Neural cell (in vitro differentiated cells): ENCODE measurements at regions not wholly inside any gene's neighbourhood (a gene's known extent, or its start where the extent isn't known, plus 50 kb on each side); places are given as distances from the start of the nearest gene placed in this dataset.

Experiments used
- H2AFZ ChIP-seq: fragments of 200-600, 300-800 bp; sonication (generic), shearing (Covaris generic); 2 replicates; pipeline ENCODE4 v1.6.0; 2014; ENCODE audit warnings: low read depth, mild to moderate bottlenecking, antibody characterized with exemption, low read length, moderate library complexity
- H3F3A ChIP-seq: fragments of 200-600 bp; shearing (Covaris generic); 2 replicates; pipeline ENCODE4 v1.6.1; 2016; ENCODE audit warnings: mild to moderate bottlenecking, moderate library complexity, mixed read lengths, antibody characterized with exemption, low read length; ENCODE audit not compliant: insufficient read depth, poor library complexity, severe bottlenecking
- H3K27ac ChIP-seq: fragments of 200-600, 300-800 bp; sonication (generic), shearing (Covaris generic); 2 replicates; pipeline ENCODE4 v1.5.1; 2014; ENCODE audit warnings: mild to moderate bottlenecking, low read length, moderate library complexity
- H3K27me3 ChIP-seq: fragments of 300-800, 200-600 bp; sonication (generic), shearing (Covaris generic); 2 replicates; pipeline ENCODE4 v1.6.0; 2014; ENCODE audit warnings: mild to moderate bottlenecking, low read depth, low read length, moderate library complexity; ENCODE audit not compliant: insufficient read depth
- H3K36me3 ChIP-seq: fragments of 300-800, 200-600 bp; sonication (generic), shearing (Covaris generic); 2 replicates; pipeline ENCODE4 v1.5.1; 2014; ENCODE audit warnings: mild to moderate bottlenecking, antibody characterized with exemption, low read length, moderate library complexity; ENCODE audit not compliant: insufficient read depth
- H3K4me2 ChIP-seq: fragments of 300-800, 200-600 bp; sonication (generic), shearing (Covaris generic); 2 replicates; pipeline ENCODE4 v1.6.0; 2014; ENCODE audit warnings: mild to moderate bottlenecking, low read length
- H3K4me3 ChIP-seq: fragments of 300-800, 200-600 bp; sonication (generic), shearing (Covaris generic); 2 replicates; pipeline ENCODE4 v1.5.1; 2014; ENCODE audit warnings: mild to moderate bottlenecking, low read length, moderate library complexity
- H3K79me2 ChIP-seq: fragments of 200-600 bp; shearing (Covaris generic); replicated peaks from 2 replicates; pipeline ENCODE4 v1.6.0; 2014; ENCODE audit warnings: mild to moderate bottlenecking, low read length, moderate library complexity; ENCODE audit not compliant: insufficient read depth
- H3K9ac ChIP-seq: fragments of 300-800, 200-600 bp; sonication (generic), shearing (Covaris generic); 2 replicates; pipeline ENCODE4 v1.6.1; 2016; ENCODE audit warnings: mild to moderate bottlenecking, low read length, mixed read lengths
- H3K9me2 ChIP-seq: fragments of 200-600 bp; shearing (Covaris generic); 2 replicates; pipeline ENCODE4 v1.6.1; 2016; ENCODE audit warnings: mild to moderate bottlenecking, low read length, mixed read lengths; ENCODE audit not compliant: insufficient read depth
- H3K9me3 ChIP-seq: fragments of 200-600, 300-800 bp; sonication (generic), shearing (Covaris generic); 2 replicates; pipeline ENCODE4 v1.6.1; 2016; ENCODE audit warnings: mild to moderate bottlenecking, mixed run types, low read length, moderate library complexity, mixed read lengths
- H4K20me1 ChIP-seq: fragments of 200-600 bp; shearing (Covaris generic); 2 replicates; pipeline ENCODE4 v1.6.1; 2016; ENCODE audit warnings: mild to moderate bottlenecking, mixed run types; ENCODE audit not compliant: insufficient read depth
- CTCF ChIP-seq: fragments of 450-650 bp; IDR thresholded peaks from 2 replicates; pipeline ENCODE4 v1.5.1; 2014; ENCODE audit warnings: antibody characterized with exemption, mild to moderate bottlenecking, moderate library complexity; ENCODE audit not compliant: poor library complexity, severe bottlenecking
- EP300 ChIP-seq: fragments of 450-650 bp; conservative IDR thresholded peaks from 2 replicates; pipeline ENCODE4 v1.6.1; 2014; ENCODE audit warnings: antibody characterized with exemption, mild to moderate bottlenecking, moderate library complexity; ENCODE audit not compliant: poor library complexity, severe bottlenecking
- EZH2 ChIP-seq: fragments of 200-600, 300-800 bp; shearing (Covaris generic), sonication (generic); IDR thresholded peaks from 2 replicates; pipeline ENCODE4 v1.6.1; 2014; ENCODE audit warnings: antibody characterized with exemption, low read length, borderline replicate concordance, mild to moderate bottlenecking; ENCODE audit not compliant: insufficient read depth, poor library complexity, severe bottlenecking
- MXI1 ChIP-seq: fragments of 450-650 bp; conservative IDR thresholded peaks from 2 replicates; pipeline ENCODE4 v1.6.1; 2014; ENCODE audit warnings: antibody characterized with exemption, mild to moderate bottlenecking; ENCODE audit not compliant: poor library complexity, severe bottlenecking
- POLR2AphosphoS5 ChIP-seq: IDR thresholded peaks from 2 replicates; pipeline ENCODE4 v1.6.1; 2012
- RAD21 ChIP-seq: fragments of 450-650 bp; conservative IDR thresholded peaks from 2 replicates; pipeline ENCODE4 v1.6.1; 2014; ENCODE audit warnings: antibody characterized with exemption, mild to moderate bottlenecking, moderate library complexity
- REST ChIP-seq: IDR thresholded peaks from 2 replicates; pipeline ENCODE4 v1.6.1; 2012; ENCODE audit warnings: borderline replicate concordance
- SMC3 ChIP-seq: fragments of 450-650 bp; conservative IDR thresholded peaks from 2 replicates; pipeline ENCODE4 v1.6.1; 2014; ENCODE audit warnings: antibody characterized with exemption, mild to moderate bottlenecking, moderate library complexity; ENCODE audit not compliant: poor library complexity
- TAF1 ChIP-seq: IDR thresholded peaks from 2 replicates; pipeline ENCODE4 v1.6.1; 2012; ENCODE audit warnings: low read depth

GRCh38 chr13:29710511-29710910 is 115.0 kb upstream of the SLC7A1 start:
- H3K4me2 ChIP-seq, result no peak overlapping the region
- no peaks in the 10 kb centered on the region for H4K20me1 ChIP-seq
- H3K9ac ChIP-seq, result no peak overlapping the region
- H3K36me3 ChIP-seq, result no peaks in the 10 kb centered on the region
- no peaks in the 10 kb centered on the region for H3F3A ChIP-seq
- no peak overlapping the region for H3K27ac ChIP-seq
- no peaks in the 10 kb centered on the region for H3K79me2 ChIP-seq
- TF ChIP-seq RAD21 (no peak), POLR2AphosphoS5 (no peak), CTCF (no peak), SMC3 (no peak), EP300 (no peak), EZH2 (no peak), MXI1 (no peak), TAF1 (no peak), REST (no peak)
- no peaks in the 10 kb centered on the region for H3K27me3 ChIP-seq
- no peaks in the 10 kb centered on the region for H3K9me2 ChIP-seq
- peaks cover 8% of the 10 kb centered on the region for H3K9me3 ChIP-seq
- H3K4me3 ChIP-seq, result no peak overlapping the region
- H2AFZ ChIP-seq, result no peak overlapping the region

GRCh38 chr13:29709407-29710069 is 114.0 kb upstream of the SLC7A1 start:
- no peak overlapping the region for H3K4me2 ChIP-seq
- no peak overlapping the region for H3K4me3 ChIP-seq
- H3K9ac ChIP-seq, result no peak overlapping the region
- H3K27me3 ChIP-seq, result no peaks in the 10 kb centered on the region
- no peaks in the 10 kb centered on the region for H3K36me3 ChIP-seq
- no peaks in the 10 kb centered on the region for H3K79me2 ChIP-seq
- TF ChIP-seq POLR2AphosphoS5, result peak; percentile 42
- TF ChIP-seq REST, result no peak
- H3F3A ChIP-seq, result no peaks in the 10 kb centered on the region
- H3K9me2 ChIP-seq, result no peaks in the 10 kb centered on the region
- no peaks in the 10 kb centered on the region for H4K20me1 ChIP-seq
- no peak overlapping the region for H2AFZ ChIP-seq
- no peak overlapping the region for H3K27ac ChIP-seq
- peaks cover 3% of the 10 kb centered on the region for H3K9me3 ChIP-seq
